GM19025 (cell line): ENCODE measurements at regions not wholly inside any gene's neighbourhood (a gene's known extent, or its start where the extent isn't known, plus 50 kb on each side); places are given as distances from the start of the nearest gene placed in this dataset.

Experiments used
- ATAC-seq: cut with Tn5 transposase; IDR thresholded peaks from one replicate; pipeline ENCODE4 v1.9.1; 2021; ENCODE audit warnings: mild to moderate bottlenecking, low read depth, moderate library complexity; ENCODE audit not compliant: unreplicated experiment

- no peak for ATAC-seq
Measured at GRCh38 chr6:169961772-169962561, 210.5 kb downstream of the ERMARD start.

- no peak for ATAC-seq
Measured at GRCh38 chr6:169960886-169961611, 209.6 kb downstream of the ERMARD start.

GRCh38 chr6:169960521-169960885 is 209.1 kb downstream of the ERMARD start:
- ATAC-seq, result no peak

GRCh38 chr6:169960003-169960344 is 208.6 kb downstream of the ERMARD start:
- ATAC-seq, result no peak

- no peak for ATAC-seq
Measured at GRCh38 chr6:169959136-169960002, 207.9 kb downstream of the ERMARD start.

- ATAC-seq, result no peak
Measured at GRCh38 chr6:169958510-169958909, 207.1 kb downstream of the ERMARD start.

GRCh38 chr6:169957351-169957963 is 206.0 kb downstream of the ERMARD start:
- no peak for ATAC-seq

GRCh38 chr6:169956580-169956979 is 205.2 kb downstream of the ERMARD start:
- ATAC-seq, result no peak

- ATAC-seq, result no peak
Measured at GRCh38 chr6:169955731-169956437, 204.5 kb downstream of the ERMARD start.

- ATAC-seq, result no peak
Measured at GRCh38 chr6:169954977-169955376, 203.6 kb downstream of the ERMARD start.

- ATAC-seq, result no peak
Measured at GRCh38 chr6:169953686-169954085, 202.3 kb downstream of the ERMARD start.

- no peak for ATAC-seq
Measured at GRCh38 chr6:169950558-169950957, 199.1 kb downstream of the ERMARD start.

GRCh38 chr6:169949511-169950097 is 198.2 kb downstream of the ERMARD start:
- ATAC-seq, result no peak

- no peak for ATAC-seq
Measured at GRCh38 chr6:169946971-169947370, 195.5 kb downstream of the ERMARD start.

GRCh38 chr6:169945117-169945516 is 193.7 kb downstream of the ERMARD start:
- no peak for ATAC-seq

- ATAC-seq, result no peak
Measured at GRCh38 chr6:169944415-169944814, 193.0 kb downstream of the ERMARD start.

GRCh38 chr6:169944061-169944337 is 192.6 kb downstream of the ERMARD start:
- no peak for ATAC-seq

GRCh38 chr6:169943241-169944060 is 192.0 kb downstream of the ERMARD start:
- ATAC-seq, result no peak

- no peak for ATAC-seq
Measured at GRCh38 chr6:169942173-169942572, 190.8 kb downstream of the ERMARD start.
